ENCODE measurements at regions not wholly inside any gene's neighbourhood (a gene's known extent, or its start where the extent isn't known, plus 50 kb on each side); places are given as distances from the start of the nearest gene placed in this dataset.

DNA sequence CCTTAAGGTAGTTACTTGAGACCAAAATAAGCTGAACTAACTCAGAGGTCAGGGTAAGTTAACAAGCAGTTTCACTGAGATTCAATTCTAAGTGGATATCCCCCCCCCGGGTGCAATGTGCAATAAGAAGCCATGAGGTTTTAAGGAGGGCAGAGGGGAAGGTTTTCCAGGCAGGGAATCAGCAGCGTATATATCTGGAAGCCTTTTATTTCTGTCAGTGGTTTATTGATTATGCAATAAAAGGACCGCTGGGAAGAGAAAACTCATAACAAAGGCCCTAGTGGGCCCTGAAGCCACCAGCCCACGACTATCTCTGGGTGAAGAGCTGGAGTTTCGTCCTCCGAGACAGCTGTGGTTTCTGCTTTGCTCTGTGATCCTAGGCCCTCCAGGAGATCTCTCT is 53.1 kb upstream of the CTPS1 start:
- TF ChIP-seq POLR2A (IDR thresholded peaks at IDR 0.05; ENCODE audit: control extremely low read depth in 1 of 2, low read depth in 2 of 2, low read length in 2 of 2) = no peak
- no peak for TF ChIP-seq FOSL1 (IDR thresholded peaks at IDR 0.05; ENCODE audit: insufficient read depth, low read depth, low read length)
- TF ChIP-seq RNF2 (IDR thresholded peaks at IDR 0.05; ENCODE audit: borderline replicate concordance, low read depth, low read length, missing control alignments, poor library complexity, severe bottlenecking) = no peak
- no peak for TF ChIP-seq GABPA (IDR thresholded peaks at IDR 0.05; ENCODE audit: borderline replicate concordance, insufficient read depth, low read length)
- TF ChIP-seq CHD1 (IDR thresholded peaks at IDR 0.05; ENCODE audit: low read depth, low read length) = no peak
- no peak for TF ChIP-seq SIRT6 (IDR thresholded peaks at IDR 0.05; ENCODE audit: low read length)
- no peak for TF ChIP-seq TAF7 (optimal IDR thresholded peaks at IDR 0.05; ENCODE audit: borderline replicate concordance, low read depth, low read length)
- TF ChIP-seq EZH2 (IDR thresholded peaks at IDR 0.05; ENCODE audit: low read depth, low read length, severe bottlenecking) = no peak
- TF ChIP-seq POLR2AphosphoS5 (IDR thresholded peaks at IDR 0.05; ENCODE audit: low read depth, low read length) = no peak
- TF ChIP-seq SAP30 (IDR thresholded peaks at IDR 0.05; ENCODE audit: insufficient read depth, insufficient replicate concordance, low read length) = no peak
- no peak for TF ChIP-seq TAF1 (IDR thresholded peaks at IDR 0.05; ENCODE audit: low read depth, low read length)
- TF ChIP-seq, protein P1, sequence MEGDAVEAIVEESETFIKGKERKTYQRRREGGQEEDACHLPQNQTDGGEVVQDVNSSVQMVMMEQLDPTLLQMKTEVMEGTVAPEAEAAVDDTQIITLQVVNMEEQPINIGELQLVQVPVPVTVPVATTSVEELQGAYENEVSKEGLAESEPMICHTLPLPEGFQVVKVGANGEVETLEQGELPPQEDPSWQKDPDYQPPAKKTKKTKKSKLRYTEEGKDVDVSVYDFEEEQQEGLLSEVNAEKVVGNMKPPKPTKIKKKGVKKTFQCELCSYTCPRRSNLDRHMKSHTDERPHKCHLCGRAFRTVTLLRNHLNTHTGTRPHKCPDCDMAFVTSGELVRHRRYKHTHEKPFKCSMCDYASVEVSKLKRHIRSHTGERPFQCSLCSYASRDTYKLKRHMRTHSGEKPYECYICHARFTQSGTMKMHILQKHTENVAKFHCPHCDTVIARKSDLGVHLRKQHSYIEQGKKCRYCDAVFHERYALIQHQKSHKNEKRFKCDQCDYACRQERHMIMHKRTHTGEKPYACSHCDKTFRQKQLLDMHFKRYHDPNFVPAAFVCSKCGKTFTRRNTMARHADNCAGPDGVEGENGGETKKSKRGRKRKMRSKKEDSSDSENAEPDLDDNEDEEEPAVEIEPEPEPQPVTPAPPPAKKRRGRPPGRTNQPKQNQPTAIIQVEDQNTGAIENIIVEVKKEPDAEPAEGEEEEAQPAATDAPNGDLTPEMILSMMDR (IDR thresholded peaks at IDR 0.05; ENCODE audit: control extremely low read depth in 1 of 3, insufficient read depth in 1 of 3, low read depth in 1 of 3, low read length in 3 of 3) = no peak
- 69% methylated on average over 6 of the region's 6 CpGs; no CpG with 5 or more reads in 1 of the 2 experiments for WGBS, 2 experiments (ENCODE audit: extremely low coverage in 1 of 2, insufficient coverage in 1 of 2, insufficient read length in 1 of 2, insufficient replicate concordance in 2 of 2, low coverage in 1 of 2, low lambda C conversion rate in 2 of 2, missing lambda C conversion rate in 1 of 2)
- Histone ChIP-seq H3K56ac (replicated peaks; ENCODE audit: insufficient read length, low read depth, low read length) (no peak overlapping the region), H3K4me2 (ENCODE audit: insufficient read depth in 1 of 2, low read depth in 2 of 2, low read length in 2 of 2) (no peak overlapping the region), H3K23me2 (ENCODE audit: low read depth, low read length) (no peaks in the 10 kb centered on the region), H3K9me3 (ENCODE audit: insufficient read depth in 2 of 2, low read depth in 1 of 2, low read length in 1 of 2) (no peaks in the 10 kb centered on the region), H4K91ac (replicated peaks; ENCODE audit: insufficient read length, low read length) (no peak overlapping the region), H3K79me2 (ENCODE audit: control insufficient read depth in 1 of 2, insufficient read depth in 2 of 2, low read length in 2 of 2) (no peaks in the 10 kb centered on the region), H2AK5ac (ENCODE audit: low read depth, low read length) (no peak overlapping the region), H4K20me1 (replicated peaks in 1 of 2; ENCODE audit: control insufficient read depth in 1 of 2, insufficient read depth in 2 of 2, low read length in 2 of 2) (no peaks in the 10 kb centered on the region), H3K27me3 (replicated peaks in 1 of 4; ENCODE audit: control insufficient read depth in 3 of 4, extremely low read depth in 1 of 4, insufficient read depth in 3 of 4, low read length in 3 of 4) (no peaks in the 10 kb centered on the region), H3K9ac (replicated peaks in 1 of 4; ENCODE audit: extremely low read depth in 1 of 4, low read depth in 3 of 4, low read length in 3 of 4) (no peak overlapping the region), H2BK12ac (ENCODE audit: low read depth, low read length) (no peak overlapping the region), H3K27ac (ENCODE audit: low read depth, low read length) (no peak overlapping the region), H3K14ac (ENCODE audit: insufficient read length) (no peak overlapping the region), H3K18ac (ENCODE audit: extremely low read depth, low read length) (no peak overlapping the region), H3K4ac (replicated peaks; ENCODE audit: insufficient read length, low read depth, low read length) (no peak overlapping the region), H2BK5ac (ENCODE audit: low read depth, low read length) (no peak overlapping the region), H3K4me1 (replicated peaks in 1 of 4; ENCODE audit: control insufficient read depth in 3 of 4, insufficient read depth in 4 of 4, low read length in 3 of 4) (no peaks in the 10 kb centered on the region), H2BK15ac (ENCODE audit: low read length) (no peak overlapping the region), H4K5ac (ENCODE audit: insufficient read length, low read depth, low read length) (no peak overlapping the region), H2BK120ac (replicated peaks; ENCODE audit: low read depth, low read length) (no peak overlapping the region), H3K4me3 (ENCODE audit: extremely low read depth in 1 of 4, insufficient read depth in 2 of 4, low read depth in 3 of 4, low read length in 4 of 4) (no peak overlapping the region), H4K8ac (ENCODE audit: extremely low read depth, insufficient read depth, low read length) (no peak overlapping the region), H3K79me1 (ENCODE audit: low read depth, low read length) (no peaks in the 10 kb centered on the region), H2BK20ac (ENCODE audit: low read length) (no peak overlapping the region), H2AFZ (ENCODE audit: low read length) (no peak overlapping the region), H3K23ac (ENCODE audit: insufficient read length) (no peak overlapping the region), H3K36me3 (ENCODE audit: control insufficient read depth in 2 of 4, insufficient read depth in 4 of 4, low read length in 3 of 4) (no peaks in the 10 kb centered on the region)
- ChIA-PET POLR2A (ENCODE audit: partially characterized antibody) (interaction anchor here (1.8 kb wide), 1 partner anchor 12 kb away, joined by 5 read pairs; no protein-coding TSS in a partner anchor), CTCF (ENCODE audit: partially characterized antibody) (interaction anchor here (0.8 to 17.5 kb wide), 4 partner anchors 11 to 152 kb away, joined by 3 to 275 read pairs (median 6); no protein-coding TSS in a partner anchor)
- no peak for FAIRE-seq
- no peak for DNase-seq (ENCODE audit: low read depth in 1 of 2, low spot score in 2 of 2)

Measured in H1 (cell line).